NCI-H1048 (cell line): ENCODE measurements at regions not wholly inside any gene's neighbourhood (a gene's known extent, or its start where the extent isn't known, plus 50 kb on each side); places are given as distances from the start of the nearest gene placed in this dataset.
"Not testable (repeated sequence)": the region's sequence is repeated elsewhere in the genome, so short reads cannot be mapped to it uniquely, and the experiment has no call there.

Experiments
- DNase-seq: peaks from one replicate; lab custom pipeline; 2025; lab: John Stamatoyannopoulos, UW

GRCh38 chr5:174916924-174917323, 192.5 kb downstream of the MSX2 start:
- not testable (repeated sequence) for DNase-seq

GRCh38 chr5:174916227-174916626, 191.8 kb downstream of the MSX2 start:
- DNase-seq = no peak

GRCh38 chr5:174911118-174911517, 186.7 kb downstream of the MSX2 start:
- no peak for DNase-seq

- DNase-seq = no peak
These were observed 185.9 kb downstream of the MSX2 start for GRCh38 chr5:174910245-174910737.

- DNase-seq = no peak
These were observed 178.9 kb downstream of the MSX2 start for GRCh38 chr5:174903172-174903732.

- DNase-seq = no peak
These were observed 177.0 kb downstream of the MSX2 start for GRCh38 chr5:174901336-174901735.

- DNase-seq = no peak
These were observed 176.0 kb downstream of the MSX2 start for GRCh38 chr5:174900240-174900865.

GRCh38 chr5:174897281-174897950, 173.0 kb downstream of the MSX2 start:
- DNase-seq = no peak

GRCh38 chr5:174895360-174895759, 171.0 kb downstream of the MSX2 start:
- no peak for DNase-seq

- no peak for DNase-seq
These were observed 168.4 kb downstream of the MSX2 start for GRCh38 chr5:174892742-174893141.

- DNase-seq = not testable (repeated sequence)
These were observed 156.2 kb downstream of the MSX2 start for GRCh38 chr5:174880412-174881200.

- DNase-seq = no peak
These were observed 153.6 kb downstream of the MSX2 start for GRCh38 chr5:174877987-174878386.

- DNase-seq = no peak
These were observed 147.9 kb downstream of the MSX2 start for GRCh38 chr5:174872271-174872670.

- DNase-seq = no peak
These were observed 127.8 kb downstream of the MSX2 start for GRCh38 chr5:174852143-174852542.

GRCh38 chr5:174850565-174851169, 126.3 kb downstream of the MSX2 start:
- peak; percentile 64 for DNase-seq

- DNase-seq = no peak
These were observed 125.0 kb downstream of the MSX2 start for GRCh38 chr5:174849426-174849825.

- no peak for DNase-seq
These were observed 120.6 kb downstream of the MSX2 start for GRCh38 chr5:174844971-174845370.

GRCh38 chr5:174843263-174844250, 119.2 kb downstream of the MSX2 start:
- DNase-seq = no peak

- DNase-seq = no peak
These were observed 116.1 kb downstream of the MSX2 start for GRCh38 chr5:174840435-174840834.

GRCh38 chr5:174839196-174839595, 114.8 kb downstream of the MSX2 start:
- DNase-seq = no peak
